Inflammatory macrophage treated with lipopolysaccharide for 4 hours (primary cell): ENCODE measurements at regions not wholly inside any gene's neighbourhood (a gene's known extent, or its start where the extent isn't known, plus 50 kb on each side); places are given as distances from the start of the nearest gene placed in this dataset.

Source experiments
- DNase-seq: peaks from one replicate; pipeline ENCODE4 v3.0.0-alpha.2; 2020

DNA sequence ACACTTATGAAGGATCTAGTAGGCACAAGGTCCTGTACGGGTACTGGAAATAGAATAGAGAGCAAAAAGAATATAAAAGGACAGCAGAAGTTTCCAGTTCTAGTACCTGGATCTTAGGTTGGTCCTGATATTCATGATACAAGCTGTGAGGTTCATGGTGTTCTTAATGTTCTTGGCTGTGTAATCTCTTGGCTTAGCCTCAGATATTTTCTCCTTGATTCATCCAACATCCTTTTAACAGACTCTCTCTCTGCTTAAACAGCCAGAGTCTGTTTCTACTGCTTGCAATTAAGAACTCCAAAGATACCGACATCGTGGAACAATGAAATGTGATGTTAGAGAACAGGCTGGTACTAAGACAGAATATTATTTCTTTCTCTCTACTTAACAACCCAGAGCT, 49.9 kb downstream of the CNTN3 start:
- DNase-seq, result no peak

DNA sequence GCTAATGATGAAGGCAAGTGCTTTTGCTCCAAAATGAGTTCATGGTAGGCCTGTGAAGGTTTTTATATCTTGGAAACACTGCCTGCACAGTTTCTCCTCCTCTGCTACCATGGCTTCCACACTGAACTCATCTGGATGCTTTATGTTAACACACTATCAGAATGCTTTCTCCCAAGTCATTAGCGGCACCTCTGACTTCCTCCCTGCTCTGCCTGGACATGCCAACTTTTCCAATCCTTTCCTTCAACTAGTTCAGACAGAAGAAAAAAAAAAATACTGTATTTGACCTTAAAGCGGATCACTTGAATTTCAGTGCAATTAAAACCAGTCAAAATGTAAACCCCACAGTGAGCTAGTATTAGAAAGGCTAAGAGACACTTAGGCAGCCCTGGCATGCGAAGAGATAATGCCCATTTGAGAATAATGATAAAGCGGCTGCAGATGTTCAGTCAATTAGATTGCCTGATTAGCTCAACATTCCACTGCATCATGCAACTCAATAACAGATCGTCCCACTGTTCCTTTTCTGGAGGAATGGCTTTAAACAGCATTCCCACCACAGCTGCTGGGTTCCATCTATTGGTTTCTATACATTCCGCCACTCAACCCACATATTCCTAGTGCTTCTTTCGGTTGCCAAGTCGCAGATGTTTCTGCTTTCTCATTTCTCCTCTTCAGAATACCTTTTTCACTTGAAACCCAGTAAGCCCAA, 51.7 kb downstream of the CNTN3 start:
- DNase-seq, result no peak

DNA sequence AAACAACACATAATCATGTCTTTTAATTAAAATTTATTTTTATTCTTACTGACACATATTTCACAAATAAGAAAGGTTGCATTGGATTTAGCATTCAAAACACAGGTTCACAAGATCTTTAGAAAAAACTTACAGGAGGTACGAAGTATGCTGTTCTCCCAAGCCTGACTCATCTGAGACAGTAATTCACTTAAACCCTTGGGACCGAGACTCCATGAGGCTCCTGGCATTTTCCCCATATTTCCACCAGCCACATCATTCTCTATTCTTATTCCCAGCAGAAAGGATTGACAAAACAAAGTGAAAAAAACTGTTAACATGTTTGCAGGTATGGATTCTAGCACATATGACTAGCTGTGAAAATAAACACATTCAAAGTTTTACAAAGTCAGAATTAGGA, 52.6 kb downstream of the CNTN3 start:
- no peak for DNase-seq

DNA sequence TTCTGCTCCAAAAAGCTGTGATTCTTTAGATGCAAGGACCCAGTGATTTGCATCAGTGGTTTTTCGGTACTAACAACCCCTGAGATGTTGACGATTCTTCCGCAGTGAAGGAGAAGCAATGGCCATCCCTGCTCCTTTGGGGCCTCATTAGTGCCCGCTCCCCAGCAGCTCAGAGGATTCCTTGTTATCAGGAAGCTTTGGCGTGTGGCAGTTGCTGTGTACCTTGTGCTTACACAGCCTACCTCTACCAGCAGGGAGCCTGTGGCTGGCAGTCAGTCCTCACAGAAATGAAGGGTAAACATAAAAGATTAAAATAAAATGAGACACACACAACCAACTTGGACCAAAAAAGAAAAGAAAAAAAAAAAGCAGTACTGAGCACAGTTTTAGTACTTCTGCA, 55.2 kb downstream of the CNTN3 start:
- DNase-seq, result no peak

DNA sequence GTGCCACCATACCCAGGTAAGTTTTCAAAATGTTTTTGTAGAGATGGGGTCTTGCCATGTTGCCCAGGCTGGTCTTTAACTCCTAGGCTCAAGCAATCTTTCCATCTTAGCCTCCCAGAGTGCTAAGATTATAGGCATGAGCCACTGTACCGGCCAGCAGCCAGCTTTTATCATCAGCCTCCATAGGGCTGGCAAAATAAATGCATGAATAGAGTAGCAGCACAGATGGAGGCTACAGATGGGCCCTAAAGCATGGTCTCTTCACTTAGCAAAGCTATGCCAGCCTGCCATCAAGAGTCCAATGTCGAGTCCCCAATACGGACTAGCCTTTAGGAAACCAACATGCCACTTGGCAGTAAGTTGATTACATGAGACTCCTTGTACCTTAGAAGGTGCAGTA, 63.8 kb downstream of the CNTN3 start:
- DNase-seq, result no peak

DNA sequence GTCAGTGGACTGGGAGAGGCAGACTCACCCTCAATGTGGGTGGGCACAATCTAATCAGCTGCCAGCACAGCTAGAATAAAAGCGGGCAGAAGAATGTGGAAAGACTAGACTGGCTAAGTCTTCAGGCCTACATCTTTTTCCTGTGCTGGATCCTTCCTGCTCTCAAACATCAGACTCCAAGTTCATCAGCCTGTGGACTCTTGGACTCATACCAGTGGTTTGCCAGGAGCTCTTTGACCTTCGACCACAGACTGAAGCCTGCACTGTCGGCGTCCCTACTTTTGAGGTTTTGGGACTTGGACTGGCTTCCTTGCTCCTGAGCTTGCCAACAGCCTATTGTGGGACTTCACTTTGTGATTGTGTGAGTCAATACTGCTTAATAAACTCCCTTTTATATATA, 68.0 kb downstream of the CNTN3 start:
- no peak for DNase-seq

DNA sequence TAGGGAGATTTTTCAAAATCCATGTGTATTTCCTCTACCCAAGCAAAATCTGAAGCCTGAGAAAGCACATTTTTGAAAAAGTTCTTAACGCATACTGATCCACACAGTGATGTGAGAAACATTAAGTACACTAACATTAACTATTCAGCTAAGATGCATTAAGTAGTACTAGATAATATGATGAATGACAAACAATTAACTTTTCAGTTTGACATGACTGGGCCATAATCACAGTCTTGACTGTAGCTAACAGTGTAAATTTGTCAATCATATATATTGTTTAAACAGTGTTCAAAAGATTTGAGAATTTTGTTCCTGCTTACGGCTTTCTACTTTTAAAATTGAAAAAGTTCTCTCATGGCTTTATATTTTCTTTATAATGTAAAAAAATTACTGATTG, 72.0 kb downstream of the CNTN3 start:
- no peak for DNase-seq

DNA sequence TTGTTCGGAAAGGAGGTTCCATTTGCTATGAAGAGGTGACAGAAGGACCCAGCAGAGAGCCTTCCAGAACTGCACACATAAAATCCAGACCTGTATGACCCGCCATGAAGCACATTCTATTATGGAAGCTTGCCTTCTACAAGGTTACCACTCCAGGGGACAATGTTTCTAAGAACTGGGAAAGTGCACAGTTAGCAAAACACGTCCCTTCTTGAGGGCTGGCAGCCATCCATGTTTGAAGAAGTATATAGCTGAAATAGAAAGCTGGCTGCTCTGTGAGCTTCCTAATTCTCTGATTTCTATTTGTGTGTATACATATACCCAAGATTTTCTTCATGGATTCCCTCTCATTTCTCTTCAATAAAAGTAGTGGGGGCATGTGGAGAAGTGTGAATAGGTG, 74.6 kb downstream of the CNTN3 start:
- no peak for DNase-seq

DNA sequence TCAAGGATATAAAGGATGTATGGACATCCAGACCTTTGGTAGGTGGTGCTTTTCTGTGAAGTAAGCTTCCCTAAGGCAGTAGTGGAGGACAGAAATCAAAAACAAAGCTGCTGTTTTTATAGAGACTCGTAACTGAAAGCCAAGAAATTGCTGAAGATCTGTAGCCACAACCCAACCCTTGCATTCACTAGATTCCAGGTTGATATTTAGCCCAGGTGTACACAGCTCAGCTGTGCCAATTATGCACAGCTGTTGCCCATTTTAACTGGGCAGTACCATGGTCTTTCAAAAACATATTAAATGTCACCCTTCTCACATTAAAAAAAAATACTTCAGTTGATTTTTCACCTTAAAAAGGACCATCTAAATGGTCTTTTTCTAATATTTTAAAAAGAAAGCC, 75.8 kb downstream of the CNTN3 start:
- no peak for DNase-seq

DNA sequence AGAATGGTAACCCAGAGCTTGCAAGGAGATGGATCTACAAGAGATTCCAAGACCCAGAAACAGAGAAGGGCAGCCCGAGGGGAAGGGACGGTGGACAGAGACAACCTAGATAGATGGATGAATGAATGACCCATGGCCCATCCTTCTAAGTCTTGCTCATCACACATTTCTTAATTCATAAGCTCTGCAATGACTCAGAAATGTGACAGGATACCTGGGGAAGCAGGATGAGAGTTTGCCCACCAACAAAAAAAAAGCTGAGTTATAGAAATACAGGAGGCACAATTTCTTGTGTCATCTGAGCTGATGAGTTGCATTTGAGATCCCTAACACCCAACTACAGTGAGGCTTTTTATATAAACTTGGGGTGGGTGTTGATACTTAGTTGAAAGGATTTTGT, 76.6 kb downstream of the CNTN3 start:
- no peak for DNase-seq

DNA sequence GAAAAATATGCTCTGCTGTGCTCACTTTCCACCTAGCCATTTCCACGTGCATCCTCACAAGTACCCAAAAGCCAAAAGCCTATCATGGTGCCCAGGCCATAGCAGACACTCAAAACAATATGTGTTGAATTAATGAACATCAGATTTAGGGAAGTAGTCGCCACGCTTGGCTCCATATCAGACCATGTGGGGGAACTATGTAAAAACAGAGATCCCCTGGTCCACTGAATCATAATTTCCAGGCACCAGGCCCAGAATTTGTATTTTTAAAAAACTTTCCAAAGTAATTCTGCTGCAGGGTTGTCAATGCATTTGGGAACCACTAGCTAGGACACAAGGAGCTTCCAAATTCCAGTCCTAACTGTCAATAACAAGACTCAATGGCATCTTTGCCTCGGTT, 77.3 kb downstream of the CNTN3 start:
- no peak for DNase-seq

DNA sequence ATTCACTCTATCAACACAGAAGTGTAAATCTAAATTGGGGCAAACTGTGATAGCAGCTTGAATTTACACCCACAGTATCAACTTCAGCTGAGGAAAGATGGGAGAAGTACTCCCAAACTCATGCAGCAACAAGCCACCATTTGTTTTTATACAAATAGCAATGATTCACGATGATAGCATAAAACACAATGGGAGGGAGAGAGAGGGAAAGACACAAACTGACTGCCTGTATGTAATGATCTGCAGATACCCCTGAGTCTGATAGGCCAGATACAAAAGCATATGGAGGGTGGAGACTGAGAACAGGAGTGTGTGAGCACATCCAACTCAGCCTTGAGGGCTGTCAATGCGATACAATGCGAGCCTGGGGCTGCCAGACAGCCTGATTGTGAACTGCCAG, 79.2 kb downstream of the CNTN3 start:
- no peak for DNase-seq

DNA sequence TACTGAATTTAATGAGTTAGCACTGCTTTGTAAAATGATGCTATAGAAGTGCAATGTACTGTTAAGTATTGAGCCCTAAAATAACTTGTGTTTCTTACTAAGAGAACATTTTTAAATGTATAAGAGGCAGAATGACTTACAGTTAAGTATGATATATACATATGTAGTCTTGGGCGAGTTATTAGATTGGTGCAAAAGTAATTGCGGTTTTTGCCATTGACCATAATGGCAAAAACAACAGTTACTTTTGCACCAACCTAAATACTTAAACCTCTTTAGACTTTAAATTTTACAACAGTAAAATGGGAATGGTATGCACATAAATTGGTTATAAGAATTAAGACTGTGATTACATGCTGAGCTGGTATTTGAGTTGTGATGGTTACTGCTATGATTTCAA, 79.8 kb downstream of the CNTN3 start:
- DNase-seq, result no peak

DNA sequence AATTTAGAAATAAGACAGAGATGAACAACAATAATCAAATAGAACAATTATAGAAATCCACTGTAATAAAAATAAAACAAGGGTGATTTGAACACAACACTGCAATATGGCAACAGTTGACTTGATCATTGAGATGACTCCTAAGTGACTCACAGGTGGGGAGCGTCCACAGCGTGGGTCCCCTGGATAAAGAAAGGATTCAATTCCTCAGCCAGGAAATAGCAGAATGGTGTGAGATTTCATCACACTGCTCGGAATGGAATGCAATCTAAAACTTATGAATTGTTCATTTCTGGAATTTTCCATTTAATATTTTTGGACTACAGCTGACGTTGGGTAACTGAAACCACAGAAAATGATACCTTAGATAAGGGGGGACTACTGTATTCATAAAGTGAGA, 82.0 kb downstream of the CNTN3 start:
- no peak for DNase-seq

DNA sequence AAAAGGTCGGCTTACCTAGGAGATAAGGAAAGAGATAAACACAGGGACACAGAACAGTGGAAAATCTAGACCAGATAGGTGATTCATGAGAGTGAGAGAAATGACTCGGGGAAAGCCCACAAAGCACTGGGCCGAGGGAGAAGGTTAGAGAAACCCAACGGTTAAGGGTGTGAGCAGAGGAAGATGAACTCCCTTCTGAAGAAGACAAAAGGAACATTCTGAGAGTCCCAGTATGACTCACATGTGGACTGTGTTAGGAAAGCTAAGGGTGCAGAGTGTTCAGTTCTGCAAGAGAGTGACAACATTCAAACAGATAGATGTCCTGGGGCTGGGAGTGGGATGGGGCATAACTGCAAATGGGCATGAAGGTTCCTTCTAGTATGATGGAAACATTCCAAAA, 83.0 kb downstream of the CNTN3 start:
- DNase-seq, result no peak

DNA sequence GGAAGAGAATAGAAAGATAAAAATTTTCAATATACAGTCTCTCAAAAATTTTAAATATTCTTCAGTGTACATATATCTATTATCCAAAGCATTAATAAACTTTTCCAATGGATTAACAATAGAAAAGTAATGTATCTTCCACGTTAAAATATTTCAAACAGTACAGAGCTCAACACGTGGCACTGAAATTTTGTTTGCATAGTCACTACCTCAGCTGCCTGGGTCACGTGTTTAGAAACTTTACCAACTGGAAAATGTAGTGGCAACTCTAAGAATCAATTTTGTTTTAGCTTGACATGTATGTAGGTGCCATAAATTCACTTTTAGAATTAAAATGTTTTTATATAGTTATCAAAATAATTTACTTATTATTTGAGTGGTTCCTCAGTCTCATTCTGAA, 85.3 kb downstream of the CNTN3 start:
- DNase-seq, result no peak

DNA sequence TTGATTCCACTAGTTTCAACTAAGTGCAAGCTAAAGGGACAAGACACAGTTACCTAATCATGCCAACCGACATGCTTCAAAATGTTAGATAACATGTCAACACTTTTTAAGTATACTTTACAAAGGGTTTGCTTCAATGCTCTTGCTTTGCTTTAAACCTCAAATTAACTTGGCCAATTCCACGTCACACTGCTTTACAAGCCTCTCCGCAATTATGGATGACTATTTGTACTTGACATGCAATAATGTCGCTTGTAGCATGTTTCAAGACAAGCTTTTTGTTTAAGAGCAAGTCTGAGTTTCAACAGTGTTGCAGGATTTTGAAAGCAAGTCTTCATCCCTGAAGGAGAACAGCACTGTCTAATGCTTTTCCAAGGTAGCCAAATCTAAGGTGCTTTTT, 86.9 kb downstream of the CNTN3 start:
- no peak for DNase-seq

DNA sequence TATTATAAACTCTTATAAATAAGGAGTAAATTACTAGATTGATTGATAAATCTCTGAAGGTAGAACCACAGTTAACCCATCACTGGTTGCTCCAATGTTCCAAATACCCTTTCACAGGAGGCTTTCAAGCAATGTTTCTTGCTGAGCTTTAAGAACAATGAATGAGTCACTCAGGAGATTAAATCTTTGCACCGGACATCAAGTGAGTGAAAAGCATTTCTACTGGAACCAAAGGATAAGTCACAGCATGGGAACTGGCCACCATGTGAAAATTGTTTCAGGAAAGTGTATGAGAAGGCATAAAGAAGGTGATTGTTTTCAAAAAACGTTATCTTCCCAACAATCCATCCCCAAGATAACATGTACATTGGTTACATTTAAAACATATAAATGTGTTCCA, 90.6 kb downstream of the CNTN3 start:
- DNase-seq, result no peak

DNA sequence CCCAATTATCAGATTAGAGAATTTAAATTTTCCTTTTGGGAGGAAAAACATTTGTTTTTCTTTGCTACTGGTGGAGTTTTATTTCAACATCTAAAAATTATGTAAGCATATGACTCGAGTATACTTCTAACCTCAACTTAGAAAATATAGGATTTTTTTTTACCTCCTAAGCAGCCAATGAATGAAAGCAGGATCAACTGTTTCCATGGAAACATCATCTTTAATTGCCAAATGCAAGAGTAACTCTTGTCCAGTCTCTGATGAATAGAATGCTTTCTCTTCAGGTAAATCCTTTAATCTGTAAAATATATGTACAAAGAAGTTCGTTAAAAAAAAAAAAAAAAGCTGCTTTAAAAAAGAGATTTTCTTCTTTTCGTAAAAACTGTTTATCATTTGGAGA, 93.6 kb downstream of the CNTN3 start:
- DNase-seq, result no peak

DNA sequence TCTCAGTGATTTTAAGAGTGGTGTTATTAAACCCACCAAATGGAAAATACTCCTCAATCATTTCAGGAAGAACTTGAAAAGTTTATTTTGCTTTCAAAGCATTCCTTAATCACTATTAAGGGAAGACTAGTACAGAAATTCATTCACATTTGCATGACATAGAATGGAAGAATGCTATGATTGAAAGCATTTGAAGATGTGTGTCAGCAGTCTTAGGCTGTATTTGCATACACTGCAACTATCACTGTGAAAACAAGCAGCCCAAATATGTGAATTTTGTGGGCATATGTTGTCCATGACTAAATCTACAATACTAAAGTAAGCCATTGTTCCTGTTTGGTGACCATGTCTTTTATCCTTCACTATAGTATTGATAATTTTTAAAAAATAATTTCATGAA, 95.8 kb downstream of the CNTN3 start:
- no peak for DNase-seq

DNA sequence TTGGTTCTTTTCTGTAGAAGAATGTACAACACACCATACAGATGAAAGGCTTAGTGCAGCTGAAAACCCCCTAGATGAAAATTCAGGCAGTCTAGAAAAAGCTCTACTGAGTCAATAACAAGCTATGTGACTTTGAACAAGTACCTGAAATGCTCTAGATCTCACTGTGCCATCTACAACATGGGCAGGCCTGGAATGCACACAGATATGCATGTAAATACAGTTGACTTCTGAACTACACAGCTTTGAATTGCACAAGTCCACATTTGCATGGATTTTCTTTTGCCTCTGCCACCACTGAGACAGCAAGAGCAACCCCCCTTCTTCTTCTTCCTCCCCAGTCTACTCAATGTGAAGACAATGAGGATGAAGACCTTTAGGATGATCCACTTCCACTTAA, 98.4 kb downstream of the CNTN3 start:
- no peak for DNase-seq

DNA sequence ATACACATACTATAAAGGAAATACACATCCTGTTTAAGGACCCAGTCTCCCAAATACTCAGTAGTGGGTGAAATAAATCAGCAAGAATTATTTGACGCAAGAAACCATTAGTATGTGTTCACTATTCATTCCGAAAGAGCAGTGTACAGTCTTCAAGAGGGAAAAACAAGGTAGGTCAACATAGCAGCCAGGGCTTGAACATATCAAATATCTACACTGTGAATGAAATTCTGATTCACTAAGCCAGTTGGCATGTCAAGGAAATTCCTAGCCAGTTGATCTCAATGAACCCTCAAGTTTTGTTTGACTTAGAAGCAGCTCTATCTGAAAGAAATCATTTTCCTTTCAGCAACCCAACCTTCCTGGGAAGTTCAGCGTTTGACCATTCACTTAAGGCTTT, 99.0 kb downstream of the CNTN3 start:
- DNase-seq, result no peak

DNA sequence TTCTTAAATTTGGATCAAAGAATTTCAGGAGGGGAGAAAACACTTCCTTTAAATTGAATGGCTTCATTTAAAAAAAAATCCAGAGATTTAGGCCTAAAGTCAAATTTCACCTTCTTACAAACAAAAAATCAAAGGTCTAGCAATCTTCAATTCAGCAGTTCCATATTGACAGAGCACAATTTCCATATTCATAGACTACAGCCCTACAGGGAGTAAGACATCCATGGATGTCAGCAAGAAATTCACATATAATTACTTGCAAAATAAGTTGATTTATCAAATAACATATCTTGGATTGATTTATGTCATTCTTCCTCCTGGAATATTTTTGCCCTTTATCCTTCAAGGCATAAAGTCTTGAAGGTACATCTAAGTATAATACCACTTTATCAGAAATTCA, 103.4 kb downstream of the CNTN3 start:
- no peak for DNase-seq

DNA sequence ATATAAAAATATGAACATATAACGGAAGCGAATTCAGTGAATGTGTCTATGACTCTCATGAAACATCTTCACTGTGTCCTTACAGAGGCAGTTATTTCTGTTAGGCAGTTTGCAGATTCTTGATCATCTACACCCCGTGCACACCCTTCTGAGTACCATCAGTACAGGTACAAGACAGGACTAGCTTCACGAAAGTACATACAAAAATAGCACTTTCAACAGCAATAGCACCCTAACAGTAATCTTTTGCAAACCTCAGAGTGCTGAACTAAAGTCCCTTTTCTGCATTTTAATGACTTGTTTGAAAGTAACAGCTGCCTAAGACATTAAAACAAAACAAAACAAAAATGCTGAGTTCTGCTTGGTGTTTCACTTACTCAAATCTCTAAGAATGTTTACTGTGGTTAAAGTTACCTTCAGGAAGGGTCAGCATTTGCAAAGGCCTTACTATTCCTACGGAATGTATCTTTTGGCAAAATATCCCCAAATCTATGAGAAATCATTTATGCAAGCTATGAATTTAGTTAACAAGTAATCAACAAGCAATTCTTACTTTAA, 104.1 kb downstream of the CNTN3 start:
- DNase-seq, result no peak

DNA sequence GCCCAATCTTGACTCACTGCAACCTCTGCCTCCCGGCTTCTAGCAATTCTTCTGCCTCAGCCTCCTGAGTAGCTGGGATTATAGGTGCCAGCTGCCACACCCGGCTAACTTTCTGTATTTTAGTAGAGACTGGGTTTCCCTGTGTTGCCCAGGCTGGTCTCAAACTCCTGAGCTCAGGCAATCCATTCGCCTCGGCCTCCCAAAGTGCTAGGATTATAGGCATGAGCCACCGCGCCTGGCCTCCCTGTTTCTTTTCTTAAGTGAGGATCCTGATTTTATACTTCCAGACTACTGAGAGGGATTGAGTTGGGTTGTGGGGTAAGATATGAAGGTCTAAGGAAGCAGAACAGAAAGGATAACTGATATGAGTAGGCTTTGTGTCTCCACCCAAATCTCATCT, 106.8 kb downstream of the CNTN3 start:
- no peak for DNase-seq

DNA sequence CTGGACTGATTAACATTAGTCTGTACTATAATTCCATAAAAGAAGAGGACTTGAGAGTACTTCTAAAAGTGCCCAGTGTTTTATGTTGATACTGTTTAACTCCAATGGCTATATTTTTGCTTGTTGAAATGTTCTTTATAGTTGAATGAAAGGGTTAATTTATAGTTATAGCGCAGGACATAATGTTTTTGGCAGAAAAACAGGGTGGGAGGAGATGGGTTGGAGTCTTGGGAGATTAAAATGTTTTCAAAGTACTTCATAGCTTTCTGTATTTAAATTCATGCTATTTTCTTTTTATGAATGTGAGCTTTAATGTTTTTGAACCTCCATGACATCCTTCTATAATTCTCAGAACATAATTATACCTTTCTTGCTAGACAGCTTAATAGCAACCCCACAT, 108.2 kb downstream of the CNTN3 start:
- no peak for DNase-seq
